Tibial nerve (tissue), 4 donors: ENCODE measurements at regions not wholly inside any gene's neighbourhood (a gene's known extent, or its start where the extent isn't known, plus 50 kb on each side); places are given as distances from the start of the nearest gene placed in this dataset.
"Not testable (repeated sequence)": the region's sequence is repeated elsewhere in the genome, so short reads cannot be mapped to it uniquely, and the experiment has no call there.

Experiments used
- DNase-seq, 2 donors: peaks; one replicate each; pipeline ENCODE4 v3.0.0-alpha.2; 2019; ENCODE audit warnings: low spot score in 2 of 2
- H3K27ac ChIP-seq, 4 donors: fragments of 200-600 bp; sonication (generic) in 3 of 4; one replicate each; pipeline ENCODE4 v1.5.1; 2017 to 2019; ENCODE audit warnings: mild to moderate bottlenecking in 1 of 4
- H3K27me3 ChIP-seq, 2 donors: fragments of 200-600 bp; sonication (generic) in 1 of 2; one replicate each; pipeline versions ENCODE4 v1.5.1 to v1.6.0; 2017 to 2019
- H3K36me3 ChIP-seq, 3 donors: fragments of 200-600 bp; sonication (generic); one replicate each; pipeline ENCODE4 v1.5.1; 2018 to 2019
- H3K4me1 ChIP-seq, 4 donors: fragments of 200-600 bp; sonication (generic) in 3 of 4; one replicate each; pipeline ENCODE4 v1.5.1; 2017 to 2019
- H3K4me3 ChIP-seq, 4 donors: fragments of 200-600 bp; sonication (generic) in 3 of 4; one replicate each; pipeline ENCODE4 v1.5.1; 2017 to 2019; ENCODE audit warnings: mild to moderate bottlenecking in 1 of 4, moderate library complexity in 1 of 4
- H3K9me3 ChIP-seq, 4 donors: fragments of 200-600 bp; sonication (generic) in 3 of 4; one replicate each; pipeline ENCODE4 v1.5.1; 2017 to 2019
- CTCF ChIP-seq, 5 experiments: fragments of 200-600 bp in 3 of 5; fragments of 450-650 bp in 2 of 5; sonication (generic) in 3 of 5; IDR thresholded peaks; one replicate each; pipeline ENCODE4 v1.5.1; 2016 to 2019; ENCODE audit warnings: antibody characterized with exemption in 5 of 5, mild to moderate bottlenecking in 3 of 5, moderate library complexity in 2 of 5
- EP300 ChIP-seq, 2 donors: sonication (generic); formaldehyde crosslinking; IDR thresholded peaks; one replicate each; pipeline ENCODE4 v1.6.1; 2017; ENCODE audit warnings: antibody characterized with exemption in 2 of 2, mild to moderate bottlenecking in 1 of 2
- POLR2A ChIP-seq, 2 donors: fragments of 450-650 bp; IDR thresholded peaks; one replicate each; pipeline ENCODE4 v1.6.1; 2017; ENCODE audit warnings: antibody characterized with exemption in 2 of 2, mild to moderate bottlenecking in 2 of 2, moderate library complexity in 2 of 2
- WGBS, 2 donors: methylation state at CpG; one replicate each; pipeline ENCODE4 v1.1.5; 2018; 5-methylcytosine and 5-hydroxymethylcytosine counted together

GRCh38 chr14:106185837-106186233 is 659.5 kb downstream of the TMEM121 start:
- no peaks in the 10 kb centered on the region for H3K36me3 ChIP-seq
- no peak overlapping the region for H3K27ac ChIP-seq
- TF ChIP-seq POLR2A (IDR thresholded peaks at IDR 0.05) (no peak), CTCF (IDR thresholded peaks at IDR 0.05) (no peak), EP300 (IDR thresholded peaks at IDR 0.05) (no peak)
- no peak overlapping the region for H3K4me3 ChIP-seq
- H3K27me3 ChIP-seq, result no peaks in the 10 kb centered on the region
- no peaks in the 10 kb centered on the region for H3K9me3 ChIP-seq
- 48 to 50% methylated on average over 4 of the region's 4 CpGs for WGBS, 2 donors
- DNase-seq, result no peak
- no peaks in the 10 kb centered on the region for H3K4me1 ChIP-seq

- TF ChIP-seq CTCF (IDR thresholded peaks at IDR 0.05) (no peak), POLR2A (IDR thresholded peaks at IDR 0.05) (no peak), EP300 (IDR thresholded peaks at IDR 0.05) (no peak)
- no peak overlapping the region for H3K27ac ChIP-seq
- H3K4me3 ChIP-seq, result no peak overlapping the region
- DNase-seq, result no peak
- H3K9me3 ChIP-seq, result no peaks in the 10 kb centered on the region
- H3K27me3 ChIP-seq, result no peaks in the 10 kb centered on the region
- 53 to 56% methylated on average over 3 of the region's 3 CpGs for whole genome bisulfite sequencing, 2 donors
- H3K4me1 ChIP-seq, result no peaks in the 10 kb centered on the region
- no peaks in the 10 kb centered on the region for H3K36me3 ChIP-seq
Measured at GRCh38 chr14:106187216-106187615, 660.8 kb downstream of the TMEM121 start.

DNA sequence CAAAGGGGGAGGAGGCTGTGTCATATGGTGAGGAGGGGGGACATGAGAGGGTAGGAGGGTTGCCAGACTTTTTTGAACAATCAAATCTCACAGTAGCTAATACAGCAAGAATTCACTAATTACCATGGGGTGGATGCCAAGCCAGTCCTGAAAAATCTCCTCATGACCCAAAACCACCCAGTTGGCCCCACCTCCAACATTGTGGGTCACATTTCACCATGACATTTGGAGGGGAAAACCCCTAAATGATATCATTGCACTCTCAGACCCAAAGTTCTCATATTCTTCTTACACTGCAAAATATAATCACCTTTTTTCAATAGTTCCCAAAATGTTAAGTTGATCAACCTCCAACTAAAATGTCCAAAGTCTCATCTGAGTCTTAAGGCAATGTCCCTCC is 666.3 kb downstream of the TMEM121 start:
- not testable (repeated sequence) for DNase-seq, H3K4me1 ChIP-seq, H3K4me3 ChIP-seq, H3K36me3 ChIP-seq, H3K27me3 ChIP-seq, H3K9me3 ChIP-seq, H3K27ac ChIP-seq

GRCh38 chr14:106196459-106196858 is 670.1 kb downstream of the TMEM121 start:
- not testable (repeated sequence) for H3K4me3 ChIP-seq, H3K27ac ChIP-seq, DNase-seq, H3K36me3 ChIP-seq, H3K9me3 ChIP-seq, H3K4me1 ChIP-seq, H3K27me3 ChIP-seq
- 63 to 67% methylated on average over 7 of the region's 7 CpGs for WGBS, 2 donors

- WGBS, 2 donors, result 64 to 70% methylated on average over 4 of the region's 4 CpGs
- H3K9me3 ChIP-seq, DNase-seq: not testable (repeated sequence)
Measured at GRCh38 chr14:106197264-106197663, 670.9 kb downstream of the TMEM121 start.

GRCh38 chr14:106199097-106199496 is 672.7 kb downstream of the TMEM121 start:
- no peak for DNase-seq
- Histone ChIP-seq H3K27ac (no peak overlapping the region), H3K36me3 (no peaks in the 10 kb centered on the region), H3K9me3 (peaks cover 0 to 3% (median 0%) of the 10 kb centered on the region in 4 donors), H3K4me1 (no peaks in the 10 kb centered on the region), H3K4me3 (no peak overlapping the region), H3K27me3 (no peaks in the 10 kb centered on the region)
- TF ChIP-seq EP300 (IDR thresholded peaks at IDR 0.05) (no peak), CTCF (IDR thresholded peaks at IDR 0.05) (no peak), POLR2A (IDR thresholded peaks at IDR 0.05) (no peak)
- 88 to 89% methylated on average over 12 of the region's 12 CpGs for WGBS, 2 donors

More at GRCh38 chr14:106197264-106197663, 670.9 kb downstream of the TMEM121 start:
- not testable (repeated sequence) for H3K27ac ChIP-seq, H3K36me3 ChIP-seq, H3K27me3 ChIP-seq, H3K4me1 ChIP-seq, H3K4me3 ChIP-seq

DNA sequence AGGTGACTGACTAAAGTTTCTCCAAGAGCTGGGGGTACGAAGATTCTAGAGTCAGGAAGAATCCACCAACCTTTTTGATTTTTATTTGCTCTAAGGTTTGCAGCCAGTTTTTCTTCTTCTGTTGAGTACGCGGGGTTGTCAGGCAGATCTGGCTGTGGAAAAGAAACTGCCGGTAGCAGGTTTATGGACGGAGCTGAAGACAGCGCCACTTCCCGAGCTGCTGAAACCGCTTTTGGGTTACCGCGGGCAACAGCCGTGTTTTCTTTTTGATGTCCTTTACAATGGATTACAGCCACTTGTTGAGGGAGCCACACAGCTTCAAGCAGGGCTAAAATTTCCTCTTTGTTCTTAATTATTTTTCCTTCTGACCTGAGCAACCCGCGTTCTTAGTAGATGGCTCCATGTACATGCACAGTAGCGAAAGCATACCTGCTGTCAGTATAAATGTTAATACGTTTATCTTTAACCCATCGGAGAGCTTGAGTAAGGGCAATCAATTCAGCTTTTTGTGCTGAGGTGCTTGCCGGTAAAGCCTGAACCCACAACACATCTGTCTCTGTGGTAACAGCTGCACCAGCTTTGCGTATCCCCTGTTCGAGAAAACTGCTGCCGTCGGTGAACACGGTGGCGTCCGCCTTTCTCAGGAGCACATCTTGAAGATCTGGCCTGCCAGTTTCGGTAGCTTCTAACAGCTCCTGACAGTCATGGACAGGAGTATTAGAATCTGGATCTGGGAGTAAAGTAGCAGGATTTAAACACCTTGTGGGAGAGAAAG is 674.3 kb downstream of the TMEM121 start:
- WGBS, 2 donors, result 90 to 92% methylated on average over 25 of the region's 25 CpGs
- DNase-seq, result no peak
- Histone ChIP-seq H3K27ac (no peak overlapping the region), H3K4me3 (no peak overlapping the region), H3K27me3 (no peaks in the 10 kb centered on the region), H3K9me3 (peaks cover 0 to 5% (median 0%) of the 10 kb centered on the region in 4 donors), H3K36me3 (no peaks in the 10 kb centered on the region), H3K4me1 (no peaks in the 10 kb centered on the region)
- TF ChIP-seq POLR2A (IDR thresholded peaks at IDR 0.05) (no peak), EP300 (IDR thresholded peaks at IDR 0.05) (no peak), CTCF (IDR thresholded peaks at IDR 0.05) (no peak)
